HG03520 (cell line): ENCODE measurements at regions not wholly inside any gene's neighbourhood (a gene's known extent, or its start where the extent isn't known, plus 50 kb on each side); places are given as distances from the start of the nearest gene placed in this dataset.
"Not testable (repeated sequence)": the region's sequence is repeated elsewhere in the genome, so short reads cannot be mapped to it uniquely, and the experiment has no call there.

Source experiments
- ATAC-seq: cut with Tn5 transposase; IDR thresholded peaks from one replicate; pipeline ENCODE4 v1.9.1; 2021; ENCODE audit warnings: mild to moderate bottlenecking, moderate library complexity; ENCODE audit not compliant: unreplicated experiment

DNA sequence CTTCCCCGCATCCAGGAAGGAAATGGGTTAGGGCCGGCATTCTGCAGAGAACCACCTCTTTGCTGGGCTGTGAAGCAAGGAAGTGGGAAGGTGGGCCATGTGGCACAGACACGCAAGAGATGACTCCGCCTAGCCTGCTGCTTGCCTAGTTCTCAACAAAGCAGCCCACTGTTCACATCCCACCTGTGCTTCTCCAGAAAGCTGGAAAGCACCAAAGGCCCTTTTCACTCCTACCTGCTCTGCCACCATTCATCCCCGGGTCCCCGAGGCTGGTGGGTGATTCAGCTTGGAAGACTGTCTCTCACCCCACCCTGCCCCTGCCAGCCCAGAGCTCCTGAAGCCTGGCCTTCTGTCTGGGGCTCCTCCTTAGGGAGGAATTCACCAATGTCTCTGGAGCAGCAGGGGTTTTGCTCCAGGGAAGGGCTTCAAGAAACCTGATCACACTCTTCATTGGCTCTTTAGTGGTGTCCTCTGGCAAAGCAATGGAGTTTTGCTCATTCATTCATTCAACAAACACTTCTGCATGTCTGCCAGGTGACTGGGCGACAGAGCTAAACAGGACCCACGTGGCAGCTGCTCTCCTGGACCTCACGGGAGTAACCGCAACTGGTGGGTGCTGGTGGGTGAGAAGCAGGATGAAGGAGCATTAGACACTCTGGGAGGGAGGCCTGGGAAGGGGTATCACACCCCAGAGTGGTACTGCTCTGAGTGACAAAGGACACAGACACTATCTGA lies 145.4 kb upstream of the TLE3 start:
- no peak for ATAC-seq

DNA sequence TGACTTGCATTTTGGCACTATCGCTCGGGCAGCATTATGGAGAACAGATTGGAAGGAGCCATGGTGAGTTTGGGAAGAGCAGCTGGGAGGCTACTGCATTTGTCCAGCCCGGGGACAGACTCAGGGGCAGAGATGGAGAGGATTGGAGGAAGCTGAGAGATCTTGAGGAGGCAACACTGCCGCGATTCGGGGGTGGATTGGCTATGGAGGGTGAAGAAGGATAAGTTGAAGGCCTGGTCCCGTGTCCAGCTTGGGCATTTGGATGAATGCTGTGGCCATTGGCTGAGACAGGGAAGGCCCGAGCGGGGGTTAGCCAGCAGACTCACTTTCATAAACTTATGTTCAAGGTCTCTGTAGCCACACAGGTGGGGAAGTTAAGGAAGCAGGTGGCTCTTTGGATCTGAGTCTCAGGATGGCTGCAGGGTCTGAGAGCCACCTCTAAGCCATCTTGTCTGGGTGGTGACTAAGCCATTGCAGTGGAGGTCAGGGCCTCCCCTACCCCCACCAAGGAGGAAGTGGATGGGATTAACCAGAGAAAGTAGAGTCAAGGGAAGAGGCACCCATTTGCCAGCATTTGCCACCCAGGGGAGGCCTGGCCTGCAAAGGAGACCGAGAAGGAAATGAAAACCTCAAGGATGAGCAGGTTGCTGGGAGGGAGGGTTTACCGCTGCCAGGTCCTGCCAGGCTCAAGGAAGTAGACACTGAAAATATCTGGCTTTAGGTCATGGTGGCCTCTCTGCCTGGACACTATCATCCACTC lies 144.0 kb upstream of the TLE3 start:
- no peak for ATAC-seq

DNA sequence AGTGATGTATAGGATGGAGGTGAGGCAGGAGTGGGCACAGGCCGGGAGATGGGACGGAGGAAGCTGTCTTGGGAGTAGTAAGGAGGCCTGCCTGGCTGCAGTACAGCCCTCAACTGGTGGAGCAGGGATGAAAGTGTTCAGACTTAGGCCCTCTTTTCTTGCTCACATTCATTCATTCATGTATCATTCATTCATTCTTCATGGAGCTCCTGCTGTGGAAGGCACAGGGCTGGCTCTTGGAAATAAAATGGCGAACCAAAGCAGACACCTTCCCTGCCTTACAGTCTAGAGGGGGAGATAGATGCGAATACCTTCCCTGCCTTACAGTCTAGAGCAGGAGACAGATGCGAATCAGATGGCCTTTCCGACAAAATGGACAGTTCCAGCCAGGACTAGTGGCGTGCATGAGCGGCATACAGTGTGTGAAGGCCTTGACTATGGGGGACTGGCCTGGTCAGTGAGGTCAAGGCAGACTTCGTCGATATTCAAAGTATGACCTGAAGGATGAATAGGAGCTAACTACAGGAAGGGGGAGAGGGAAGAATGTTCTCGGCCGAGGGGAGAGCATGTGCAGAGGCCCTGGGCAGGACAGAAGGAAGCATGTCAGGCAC lies 143.2 kb upstream of the TLE3 start:
- ATAC-seq = no peak

DNA sequence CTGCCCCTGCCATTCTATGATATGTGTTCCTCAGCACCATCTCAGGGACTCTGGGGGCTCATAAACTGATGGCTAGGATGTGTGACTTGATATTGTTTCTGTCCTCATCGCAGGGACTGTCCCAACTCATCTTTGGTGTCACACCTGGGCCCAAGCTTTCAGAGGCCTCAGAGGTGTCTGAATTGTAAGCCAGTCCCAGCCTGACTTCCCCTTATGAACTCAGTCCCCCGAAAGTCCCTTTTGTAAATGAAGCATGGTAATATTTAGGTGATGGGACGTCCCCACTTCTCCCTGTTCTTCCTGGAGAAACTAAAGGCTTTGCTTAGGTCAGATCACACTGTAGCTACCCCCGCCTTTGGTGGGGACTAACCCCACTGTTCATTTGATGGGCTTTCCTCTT lies 142.4 kb upstream of the TLE3 start:
- peak; percentile 73 for ATAC-seq

DNA sequence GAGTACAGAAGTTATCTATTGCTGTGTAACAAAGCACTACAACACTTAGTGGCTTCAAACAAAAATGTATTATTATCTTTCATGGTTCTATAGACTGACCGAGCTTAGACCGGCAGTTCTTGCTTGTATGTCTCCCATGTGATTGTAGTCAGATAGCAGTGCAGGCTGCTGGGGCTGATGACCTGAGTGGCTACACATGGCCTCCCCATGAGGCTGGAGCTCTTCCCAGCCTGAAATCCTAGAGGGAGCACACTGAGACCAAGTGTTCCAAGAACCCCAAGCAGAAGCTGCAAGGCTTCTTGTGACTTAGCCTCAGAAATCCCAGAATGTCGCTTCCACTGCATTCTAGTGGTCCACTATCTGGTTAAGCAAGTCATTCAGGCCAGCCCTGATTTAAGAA lies 141.2 kb upstream of the TLE3 start:
- no peak for ATAC-seq

DNA sequence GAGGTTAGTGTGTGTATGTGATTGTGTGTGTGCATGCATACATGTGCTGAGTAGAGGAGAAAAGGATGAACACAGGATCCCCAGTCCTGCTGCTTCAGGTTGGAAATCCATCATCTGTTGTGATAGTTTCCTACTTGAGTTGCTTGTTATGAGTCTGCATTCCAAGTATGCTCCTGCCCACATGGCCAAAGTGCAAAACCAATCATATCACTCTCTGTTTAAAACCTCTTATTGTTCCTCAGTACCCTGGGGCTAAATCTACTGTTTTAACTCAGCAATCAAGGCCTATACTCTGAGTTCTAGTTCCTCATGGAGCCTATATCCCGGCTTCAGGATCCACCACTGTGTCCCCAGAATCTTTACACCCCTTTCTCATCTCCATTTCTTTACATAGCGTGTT lies 139.9 kb upstream of the TLE3 start:
- no peak for ATAC-seq

DNA sequence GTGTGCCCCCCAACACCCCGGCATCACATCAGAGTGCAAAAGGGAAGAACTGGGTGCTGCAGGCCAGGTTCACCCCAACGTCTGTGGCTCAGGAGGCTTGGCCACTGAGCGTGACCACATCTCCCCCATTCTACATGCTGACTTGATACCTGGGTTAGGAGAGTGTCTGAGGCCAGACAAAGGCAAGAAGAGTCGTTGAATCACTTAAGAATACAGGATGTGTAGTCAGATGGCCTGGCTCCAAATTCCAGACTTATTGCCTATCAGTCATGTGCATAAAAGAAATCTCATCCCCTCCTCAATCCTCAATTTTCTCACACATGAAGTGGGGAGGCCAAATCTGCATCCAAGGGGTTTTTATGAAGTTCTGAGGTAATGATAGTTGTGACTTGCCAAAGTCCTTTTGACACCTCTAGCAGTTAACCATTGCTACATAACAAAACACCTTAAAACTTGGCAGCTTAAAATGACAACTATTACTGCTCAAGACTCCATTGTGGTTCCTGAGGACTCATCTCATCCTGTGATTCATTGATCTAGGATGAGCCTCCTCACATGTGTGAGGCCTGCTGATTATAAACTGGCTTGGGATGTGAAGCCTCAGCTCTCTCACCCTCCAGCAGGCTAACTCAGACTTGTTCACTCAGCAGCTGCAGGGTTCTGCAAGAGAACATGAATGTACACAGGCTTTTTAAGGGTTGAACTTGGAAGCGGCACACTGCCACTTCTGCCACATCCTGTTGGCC lies 138.8 kb upstream of the TLE3 start:
- ATAC-seq = no peak

DNA sequence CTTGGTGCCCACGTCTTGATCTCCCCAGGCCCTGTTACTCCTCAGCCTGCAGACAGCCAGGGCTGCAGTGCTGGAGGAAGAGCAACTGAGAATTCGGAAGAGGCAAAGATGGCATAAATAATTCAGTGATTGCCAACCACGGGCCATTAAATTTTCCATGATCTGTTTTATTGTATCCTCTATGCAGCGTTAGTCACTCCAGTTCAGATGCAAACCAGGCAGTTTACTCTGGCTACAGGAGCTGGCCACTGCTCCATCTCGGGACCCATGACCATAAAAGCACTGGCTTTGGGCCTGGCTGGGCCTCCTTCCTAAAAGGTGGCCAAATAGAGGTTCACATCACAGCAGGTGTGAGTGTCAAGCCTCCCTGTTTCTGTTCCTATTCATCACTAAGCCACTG lies 137.6 kb upstream of the TLE3 start:
- no peak for ATAC-seq

DNA sequence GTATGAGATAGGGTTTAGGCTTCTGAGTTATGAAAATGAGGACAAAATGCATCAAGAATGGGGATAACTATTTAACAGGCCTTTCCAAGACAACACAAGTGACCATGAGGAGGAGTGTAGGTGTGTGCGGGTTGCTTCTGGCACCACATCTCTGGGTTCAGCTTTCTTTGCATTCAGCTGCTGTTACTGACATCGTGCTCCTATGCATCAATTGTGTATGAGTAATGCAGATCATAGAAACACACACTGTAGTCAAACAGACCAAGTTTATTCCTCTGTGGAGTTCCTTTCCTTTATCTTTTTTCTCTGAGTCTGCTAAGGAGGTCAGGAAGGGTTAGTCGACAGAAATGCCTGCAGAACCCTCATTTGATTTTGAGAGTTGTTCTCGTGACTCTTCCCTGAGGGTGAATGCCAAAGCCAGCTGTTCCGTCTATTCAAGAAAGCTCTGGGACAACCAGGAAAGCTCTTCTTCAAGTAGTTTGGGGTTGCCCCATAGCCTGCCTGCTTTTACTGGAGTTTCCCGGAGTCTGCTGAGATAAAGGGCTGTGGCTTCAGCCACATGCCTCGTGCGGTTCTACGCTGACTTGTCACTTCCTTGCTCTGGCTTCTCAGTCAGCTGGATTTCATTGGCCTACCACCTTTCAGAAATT lies 136.7 kb upstream of the TLE3 start:
- no peak for ATAC-seq

DNA sequence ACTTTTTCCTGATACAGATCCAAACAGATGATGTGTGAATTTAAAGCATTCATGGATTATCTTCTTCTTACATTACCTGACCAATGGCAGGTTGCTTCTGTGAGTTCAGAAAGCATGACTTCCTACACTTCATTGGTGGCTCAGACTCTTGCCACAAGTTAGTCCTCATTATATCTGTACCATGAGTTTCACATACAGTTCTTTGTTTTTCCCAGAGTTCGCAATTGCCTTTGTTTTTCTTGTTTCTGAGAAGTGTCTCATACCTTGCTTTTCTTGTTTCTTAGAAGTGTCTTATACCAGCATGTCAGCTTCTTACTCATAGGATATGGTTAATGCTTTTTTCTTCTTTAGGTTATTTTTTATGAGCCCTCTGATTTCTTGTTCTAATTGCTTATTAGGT lies 133.8 kb upstream of the TLE3 start:
- no peak for ATAC-seq

DNA sequence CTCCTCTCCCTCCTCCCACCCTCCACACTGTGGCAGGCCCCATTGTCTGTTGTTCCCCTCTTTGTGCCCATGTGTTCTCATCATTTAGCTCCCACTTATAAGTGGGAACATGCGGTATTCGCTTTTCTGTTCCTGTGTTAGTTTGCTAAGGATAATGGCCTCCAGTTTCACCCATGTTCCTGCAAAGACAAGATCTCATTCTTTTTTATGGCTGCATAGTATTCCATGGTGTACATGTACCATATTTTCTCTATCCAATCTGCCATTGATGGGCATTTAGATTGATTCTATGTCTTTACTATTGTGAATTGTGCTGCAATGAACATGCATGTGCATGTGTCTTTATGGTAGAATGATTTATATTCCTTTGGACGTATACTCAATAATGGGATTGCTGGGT lies 130.2 kb upstream of the TLE3 start:
- ATAC-seq = not testable (repeated sequence)

DNA sequence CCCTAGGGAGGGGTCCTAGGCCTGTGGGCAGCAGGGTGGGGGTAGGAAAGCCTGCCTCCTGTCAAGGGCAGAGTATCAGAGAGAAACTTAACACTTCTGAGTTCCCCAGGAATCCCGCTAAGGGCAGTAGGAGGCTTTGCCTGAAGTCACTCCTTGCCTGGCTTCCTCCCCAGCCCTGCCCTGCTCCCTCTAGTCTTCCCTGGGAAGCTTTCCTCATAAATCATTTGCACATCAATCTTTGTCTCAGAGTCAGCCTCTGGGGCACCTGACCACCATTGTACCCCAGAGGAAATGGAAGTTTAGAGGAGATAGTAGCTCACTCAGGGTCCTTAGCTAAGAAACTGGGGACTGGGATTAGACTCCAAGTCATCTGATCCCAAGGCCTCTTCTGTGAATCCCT lies 129.4 kb upstream of the TLE3 start:
- ATAC-seq = no peak

DNA sequence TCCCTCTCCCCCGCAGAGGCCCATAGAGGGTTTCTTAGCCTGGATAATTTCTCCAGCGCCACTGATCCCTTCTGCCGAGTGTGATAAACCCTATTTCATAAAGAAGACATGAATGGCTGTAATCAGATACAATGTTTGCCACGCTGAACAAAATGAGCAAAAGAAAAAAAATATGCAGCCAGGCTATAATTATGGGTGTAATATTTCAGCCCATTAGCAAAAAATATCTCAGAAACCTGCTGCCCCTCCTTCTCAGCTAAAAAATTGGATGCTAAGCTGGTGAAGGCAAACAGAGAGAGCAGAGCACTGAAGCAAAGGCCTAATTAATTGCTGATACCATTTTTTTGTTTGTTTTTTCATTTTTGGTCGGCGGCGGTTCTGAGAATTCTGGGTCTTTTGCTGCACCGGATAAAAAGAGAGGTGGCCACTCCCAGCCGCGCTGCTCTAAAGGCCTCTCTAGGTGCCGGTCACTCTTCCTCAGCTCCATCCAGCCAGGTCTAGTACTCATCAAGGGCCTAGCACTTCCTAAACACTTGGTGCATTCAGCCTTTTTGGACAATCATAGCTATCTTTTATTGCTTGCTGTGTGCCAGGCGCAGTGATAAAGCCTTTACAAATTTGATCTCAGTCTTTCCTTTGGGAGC lies 128.7 kb upstream of the TLE3 start:
- ATAC-seq = no peak

DNA sequence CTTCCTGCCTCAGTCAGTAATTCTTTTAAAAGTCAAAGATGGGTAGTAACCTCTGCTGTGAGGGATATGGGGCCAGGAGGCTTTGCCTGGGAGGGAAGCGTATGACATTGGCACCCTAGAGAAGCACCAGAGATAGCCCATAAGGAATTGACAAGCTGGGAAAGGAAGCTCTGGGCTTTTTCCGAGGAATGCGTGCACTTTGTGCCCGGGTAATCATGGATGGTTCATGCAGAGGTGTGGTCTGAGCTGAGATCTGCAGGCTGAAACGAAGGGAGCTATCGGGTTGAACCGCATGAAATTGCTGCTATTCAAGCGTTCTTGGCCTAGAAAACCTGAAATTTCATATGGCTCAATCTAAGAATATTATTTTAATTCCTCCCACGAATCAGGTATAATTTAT lies 127.7 kb upstream of the TLE3 start:
- no peak for ATAC-seq

DNA sequence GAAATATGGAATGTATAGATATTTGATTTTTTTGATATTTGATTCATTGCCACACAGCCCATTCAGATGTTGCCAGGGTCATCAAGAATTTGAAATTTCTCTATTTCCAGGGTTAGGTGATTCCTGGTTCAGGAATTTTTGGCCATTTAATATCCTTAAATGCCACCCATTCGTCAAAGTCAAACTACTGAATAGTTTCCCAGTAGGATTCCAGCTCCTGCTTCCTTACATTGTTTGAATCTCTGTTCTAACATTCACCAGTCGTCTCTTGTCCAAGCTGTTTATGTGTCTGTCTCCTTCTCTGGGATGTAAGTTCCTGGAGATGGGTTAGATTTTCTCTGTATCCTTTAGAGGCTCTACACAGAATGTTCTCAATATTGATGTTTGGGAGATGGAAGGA lies 124.9 kb upstream of the TLE3 start:
- no peak for ATAC-seq

DNA sequence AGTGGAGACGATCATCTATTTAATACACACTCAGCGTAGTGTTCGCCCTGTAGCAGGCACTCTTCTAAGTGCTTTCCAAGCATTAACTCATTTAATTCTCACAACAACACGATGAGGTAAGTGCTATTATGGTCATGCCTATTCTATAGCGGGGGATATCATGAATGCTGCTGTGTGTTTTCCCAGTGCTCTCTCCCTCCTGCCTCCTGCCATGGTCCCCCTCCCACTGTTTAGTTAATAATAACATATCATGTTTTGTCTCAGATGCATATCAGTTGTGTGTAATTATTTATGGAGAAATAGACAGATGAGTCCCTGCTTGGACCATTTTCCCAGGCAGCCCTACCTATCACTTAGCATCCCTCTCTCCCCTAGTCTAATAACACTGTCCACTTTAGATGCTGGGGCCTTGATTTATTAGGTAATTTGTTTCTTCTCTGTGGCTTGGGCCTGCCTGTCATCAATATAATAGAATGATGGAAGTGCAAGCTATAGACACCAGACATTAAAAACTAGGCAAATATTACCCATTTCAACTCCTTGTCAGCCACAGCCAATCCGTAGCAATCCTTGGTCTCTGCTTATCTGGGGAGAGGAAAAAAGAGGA lies 122.9 kb upstream of the TLE3 start:
- no peak for ATAC-seq

DNA sequence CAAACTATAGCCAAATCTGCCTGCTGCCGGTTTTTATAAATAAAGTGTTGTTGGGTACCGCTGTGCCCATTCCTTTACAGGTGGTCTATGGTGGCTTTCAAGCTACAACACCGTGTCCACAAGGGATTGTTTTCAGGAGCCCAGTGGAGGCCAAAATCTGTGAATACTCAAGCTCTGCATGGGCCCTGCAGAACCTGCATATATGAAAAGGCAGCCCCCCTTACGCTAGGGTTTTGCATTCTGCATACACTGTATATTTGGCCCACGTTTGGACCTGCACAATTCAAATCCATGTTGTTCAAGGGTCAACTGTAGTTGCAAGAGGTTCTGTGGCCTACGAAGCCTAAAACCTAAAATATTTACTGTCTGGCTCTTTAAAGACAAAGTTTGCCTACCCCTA lies 122.2 kb upstream of the TLE3 start:
- no peak for ATAC-seq

DNA sequence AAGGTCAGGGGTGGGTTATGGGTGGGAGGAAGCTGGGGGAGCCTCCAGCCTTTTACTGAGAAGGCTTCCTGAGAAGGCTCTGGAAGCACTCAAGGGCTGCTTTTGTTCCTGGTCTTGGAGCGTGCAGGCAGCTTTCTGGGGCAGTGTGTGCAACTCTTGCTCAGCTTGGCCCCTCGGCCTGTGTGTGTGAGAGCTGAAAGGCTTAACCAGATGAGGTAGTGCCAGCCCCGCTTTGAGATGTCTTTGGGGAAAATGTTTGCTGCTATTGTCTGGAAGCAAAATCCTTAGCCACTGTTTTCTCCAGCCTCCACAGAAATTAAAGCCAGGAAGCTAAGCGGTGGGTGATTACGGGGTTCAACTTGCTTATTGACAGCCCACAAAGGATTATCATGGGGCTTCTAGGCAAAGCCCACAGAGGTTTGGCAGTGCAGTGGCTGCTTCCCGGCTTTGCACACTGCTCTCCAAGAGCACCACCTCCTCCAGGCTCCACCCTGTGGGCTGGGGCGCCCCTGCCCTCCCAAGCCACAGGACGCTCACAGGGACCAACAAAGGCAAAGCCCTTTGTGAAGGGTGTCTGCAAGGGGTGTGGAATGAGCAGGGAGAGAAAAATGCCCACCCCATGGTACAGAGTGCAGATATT lies 121.7 kb upstream of the TLE3 start:
- ATAC-seq = no peak
